Tibial nerve (tissue), 4 donors: ENCODE measurements at regions not wholly inside any gene's neighbourhood (a gene's known extent, or its start where the extent isn't known, plus 50 kb on each side); places are given as distances from the start of the nearest gene placed in this dataset.

Source experiments
- EP300 ChIP-seq, 2 donors: sonication (generic); formaldehyde crosslinking; IDR thresholded peaks; one replicate each; pipeline ENCODE4 v1.6.1; 2017; ENCODE audit warnings: antibody characterized with exemption in 2 of 2, mild to moderate bottlenecking in 1 of 2
- POLR2A ChIP-seq, 2 donors: fragments of 450-650 bp; IDR thresholded peaks; one replicate each; pipeline ENCODE4 v1.6.1; 2017; ENCODE audit warnings: antibody characterized with exemption in 2 of 2, mild to moderate bottlenecking in 2 of 2, moderate library complexity in 2 of 2
- TF ChIP-seq, protein P1 (sequence below), 5 experiments: fragments of 200-600 bp in 3 of 5; fragments of 450-650 bp in 2 of 5; sonication (generic) in 3 of 5; IDR thresholded peaks; one replicate each; pipeline ENCODE4 v1.5.1; 2016 to 2019; ENCODE audit warnings: antibody characterized with exemption in 5 of 5, mild to moderate bottlenecking in 3 of 5, moderate library complexity in 2 of 5

DNA sequence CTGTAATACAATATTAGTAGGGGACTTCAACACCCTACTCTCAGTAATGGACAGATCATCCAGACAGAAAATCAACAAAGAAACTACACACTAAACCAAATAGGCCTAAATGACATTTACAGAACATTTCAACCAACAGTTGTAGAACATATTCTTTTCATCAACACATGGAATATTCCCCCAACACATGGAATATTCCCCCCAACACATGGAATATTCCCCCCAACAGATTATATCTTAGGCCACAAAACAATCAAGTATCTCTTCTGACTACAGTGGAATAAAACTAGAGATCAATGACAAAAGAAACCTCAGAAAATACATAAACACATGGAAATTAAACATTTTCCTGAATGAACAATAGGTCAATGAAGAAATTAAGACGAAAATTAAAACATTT is 187.2 kb upstream of the RBBP8 start:
- TF ChIP-seq, protein P1, sequence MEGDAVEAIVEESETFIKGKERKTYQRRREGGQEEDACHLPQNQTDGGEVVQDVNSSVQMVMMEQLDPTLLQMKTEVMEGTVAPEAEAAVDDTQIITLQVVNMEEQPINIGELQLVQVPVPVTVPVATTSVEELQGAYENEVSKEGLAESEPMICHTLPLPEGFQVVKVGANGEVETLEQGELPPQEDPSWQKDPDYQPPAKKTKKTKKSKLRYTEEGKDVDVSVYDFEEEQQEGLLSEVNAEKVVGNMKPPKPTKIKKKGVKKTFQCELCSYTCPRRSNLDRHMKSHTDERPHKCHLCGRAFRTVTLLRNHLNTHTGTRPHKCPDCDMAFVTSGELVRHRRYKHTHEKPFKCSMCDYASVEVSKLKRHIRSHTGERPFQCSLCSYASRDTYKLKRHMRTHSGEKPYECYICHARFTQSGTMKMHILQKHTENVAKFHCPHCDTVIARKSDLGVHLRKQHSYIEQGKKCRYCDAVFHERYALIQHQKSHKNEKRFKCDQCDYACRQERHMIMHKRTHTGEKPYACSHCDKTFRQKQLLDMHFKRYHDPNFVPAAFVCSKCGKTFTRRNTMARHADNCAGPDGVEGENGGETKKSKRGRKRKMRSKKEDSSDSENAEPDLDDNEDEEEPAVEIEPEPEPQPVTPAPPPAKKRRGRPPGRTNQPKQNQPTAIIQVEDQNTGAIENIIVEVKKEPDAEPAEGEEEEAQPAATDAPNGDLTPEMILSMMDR (IDR thresholded peaks at IDR 0.05) = no peak
- TF ChIP-seq EP300 (IDR thresholded peaks at IDR 0.05) = no peak
- TF ChIP-seq POLR2A (IDR thresholded peaks at IDR 0.05) = no peak
